ENCODE measurements at regions not wholly inside any gene's neighbourhood (a gene's known extent, or its start where the extent isn't known, plus 50 kb on each side); places are given as distances from the start of the nearest gene placed in this dataset.
A peak's percentile ranks its signal among the peaks of the same experiment; 100 is the strongest.

GRCh38 chr9:105861972-105862371 lies 167.6 kb downstream of the TMEM38B start:
- Histone ChIP-seq H3T11ph (ENCODE audit: low read length) (no peak overlapping the region), H4K8ac (replicated peaks; ENCODE audit: insufficient read length, low read depth, low read length) (no peak overlapping the region)
- no CpG with 5 or more reads among the region's 2 CpGs for WGBS (ENCODE audit: extremely low coverage, insufficient read length, low lambda C conversion rate)

More at GRCh38 chr9:105861972-105862371, 167.6 kb downstream of the TMEM38B start:
- Histone ChIP-seq H3K14ac (ENCODE audit: insufficient read depth, low read length) (no peak overlapping the region), H2BK20ac (ENCODE audit: low read depth, low read length, poor library complexity, severe bottlenecking) (no peak overlapping the region), H2BK5ac (ENCODE audit: insufficient read length, low read length) (no peak overlapping the region), H3K27ac (ENCODE audit: insufficient read length, low read depth, low read length) (no peak overlapping the region), H2BK12ac (ENCODE audit: insufficient read length, low read depth, low read length) (no peak overlapping the region), H2AFZ (ENCODE audit: low read length) (no peak overlapping the region), H3K79me1 (ENCODE audit: insufficient read depth, low read depth, low read length, poor library complexity, severe bottlenecking) (no peaks in the 10 kb centered on the region), H3K56ac (ENCODE audit: insufficient read length, low read depth, low read length) (no peak overlapping the region), H3K23ac (ENCODE audit: insufficient read length, low read depth, low read length) (no peak overlapping the region), H2BK120ac (ENCODE audit: low read depth, low read length, poor library complexity, severe bottlenecking) (no peak overlapping the region), H3K18ac (ENCODE audit: insufficient read length, low read depth, low read length) (no peak overlapping the region), H4K5ac (ENCODE audit: insufficient read length, low read depth, low read length) (no peak overlapping the region), H2BK15ac (ENCODE audit: low read depth, low read length) (no peak overlapping the region), H4K20me1 (ENCODE audit: control insufficient read depth, insufficient read depth, insufficient read length) (no peaks in the 10 kb centered on the region), H3K9me3 (ENCODE audit: control insufficient read depth, low read depth, low read length) (no peaks in the 10 kb centered on the region), H3K27me3 (ENCODE audit: insufficient read depth, low read length) (no peaks in the 10 kb centered on the region), H3K79me2 (ENCODE audit: insufficient read depth, low read length) (no peaks in the 10 kb centered on the region), H3K4me1 (ENCODE audit: insufficient read depth, low read length) (no peaks in the 10 kb centered on the region; the same call in 1 of the 2 replicates), H3K4ac (ENCODE audit: low read depth, low read length) (no peak overlapping the region), H4K91ac (ENCODE audit: insufficient read length, low read depth, low read length) (no peak overlapping the region), H2AK5ac (ENCODE audit: insufficient read length, low read length) (no peak overlapping the region), H3K4me2 (ENCODE audit: insufficient read depth, insufficient read length, low read length) (no peak overlapping the region), H3K9ac (ENCODE audit: extremely low read depth, insufficient read length, low read length) (no peak overlapping the region), H3K23me2 (ENCODE audit: insufficient read length, low read depth, low read length, poor library complexity, severe bottlenecking) (no peaks in the 10 kb centered on the region)
- Mint-ChIP-seq H3K27me3 (ENCODE audit: low read depth) (no peaks in the 10 kb centered on the region), H3K4me1 (peaks cover 2% of the 10 kb centered on the region in 2 experiments; a peak in 2 of 4 replicates), H3K9me3 (no peaks in the 10 kb centered on the region), H3K27ac (0 out of 7 replicates have a peak overlapping the region, but pooled peaks of 1 of the 3 experiments have one; percentile 13), H3K4me3 (no peak overlapping the region), H3K36me3 (ENCODE audit: insufficient read depth in 1 of 3, low read depth in 3 of 3) (no peaks in the 10 kb centered on the region)
- DNase-seq, result no peak
- no peak for TF ChIP-seq CTCF (conservative IDR thresholded peaks at IDR 0.05)

Measured in H9 (cell line).